GM23338 (cell line): ENCODE measurements at regions not wholly inside any gene's neighbourhood (a gene's known extent, or its start where the extent isn't known, plus 50 kb on each side); places are given as distances from the start of the nearest gene placed in this dataset.

Experiments
- CREB1 ChIP-seq: fragments of 250-450 bp; sonication (Bioruptor Pico); IDR thresholded peaks from 2 replicates; pipeline ENCODE4 v1.5.0; 2020; ENCODE audit warnings: low read depth, mild to moderate bottlenecking, moderate library complexity
- CTCF ChIP-seq, 2 experiments: fragments of 200-600 bp in 1 of 2; sonication (generic) in 1 of 2; conservative IDR thresholded peaks; 2 replicates each; pipeline versions ENCODE4 v1.5.1 to v1.6.1; 2016 to 2017; ENCODE audit warnings: antibody characterized with exemption in 2 of 2, low read depth in 2 of 2, mild to moderate bottlenecking in 2 of 2, moderate library complexity in 1 of 2
- EZH2 ChIP-seq: fragments of 200-600 bp; sonication (generic); IDR thresholded peaks from one replicate; pipeline ENCODE4 v1.8.0; 2017; ENCODE audit warnings: antibody characterized with exemption, mild to moderate bottlenecking, low read depth; ENCODE audit not compliant: unreplicated experiment
- EZH2phosphoT487 ChIP-seq: fragments of 200-600 bp; sonication (generic); IDR thresholded peaks from one replicate; pipeline ENCODE4 v1.8.1; 2018; ENCODE audit warnings: antibody characterized with exemption; ENCODE audit not compliant: unreplicated experiment
- JUNB ChIP-seq: IDR thresholded peaks from one replicate; pipeline ENCODE4 v1.6.1; 2016; ENCODE audit warnings: antibody characterized with exemption; ENCODE audit not compliant: unreplicated experiment
- POLR2AphosphoS5 ChIP-seq: IDR thresholded peaks from 2 replicates; pipeline ENCODE4 v1.6.1; 2016; ENCODE audit warnings: antibody characterized with exemption, low read depth
- REST ChIP-seq: IDR thresholded peaks from one replicate; pipeline ENCODE4 v1.6.1; 2018; ENCODE audit warnings: antibody characterized with exemption; ENCODE audit not compliant: unreplicated experiment

GRCh38 chr12:87388376-87388775 is 640.8 kb downstream of the C12orf50 start:
- TF ChIP-seq CTCF (conservative IDR thresholded peaks at IDR 0.05; ENCODE audit: low read depth in 2 of 2) (no peak), EZH2 (no peak), POLR2AphosphoS5 (no peak), CREB1 (CRISPR knock-in tag) (no peak), JUNB (no peak), EZH2phosphoT487 (no peak), REST (no peak)
